ENCODE measurements at regions not wholly inside any gene's neighbourhood (a gene's known extent, or its start where the extent isn't known, plus 50 kb on each side); places are given as distances from the start of the nearest gene placed in this dataset.

GRCh38 chr5:143498821-143499220 is 95.3 kb upstream of the NR3C1 start:
- Histone ChIP-seq H3K36me3 (no peaks in the 10 kb centered on the region), H3K4me3 (no peak overlapping the region), H3K27me3 (no peaks in the 10 kb centered on the region), H3K9me3 (no peaks in the 10 kb centered on the region), H3K27ac (no peak overlapping the region), H3K4me1 (peaks cover 0 to 8% of the 10 kb centered on the region in 2 donors)
- no peak for DNase-seq (ENCODE audit: low spot score in 2 of 2)
- TF ChIP-seq CTCF (IDR thresholded peaks at IDR 0.05): no peak
- intact Hi-C loops (cut with DNase I): no loop called here

- intact Hi-C loops (cut with DNase I): no loop called here
- Histone ChIP-seq H3K27ac (no peak overlapping the region), H3K9me3 (no peaks in the 10 kb centered on the region), H3K27me3 (no peaks in the 10 kb centered on the region), H3K36me3 (no peaks in the 10 kb centered on the region), H3K4me3 (no peak overlapping the region), H3K4me1 (peaks cover 0 to 8% of the 10 kb centered on the region in 2 donors)
- no peak for DNase-seq (ENCODE audit: low spot score in 2 of 2)
- no peak for TF ChIP-seq CTCF (IDR thresholded peaks at IDR 0.05)
These were observed 94.3 kb upstream of the NR3C1 start for GRCh38 chr5:143497749-143498148.

- Histone ChIP-seq H3K4me1 (peaks cover 0 to 8% of the 10 kb centered on the region in 2 donors), H3K27me3 (no peaks in the 10 kb centered on the region), H3K36me3 (no peaks in the 10 kb centered on the region), H3K27ac (no peak overlapping the region), H3K4me3 (no peak overlapping the region), H3K9me3 (no peaks in the 10 kb centered on the region)
- intact Hi-C loops (cut with DNase I): no loop called here
- DNase-seq (ENCODE audit: low spot score in 2 of 2): no peak
- no peak for TF ChIP-seq CTCF (IDR thresholded peaks at IDR 0.05)
These were observed 93.5 kb upstream of the NR3C1 start for GRCh38 chr5:143496943-143497342.

- Histone ChIP-seq H3K9me3 (no peaks in the 10 kb centered on the region), H3K27ac (no peak overlapping the region), H3K4me1 (peaks cover 0 to 8% of the 10 kb centered on the region in 2 donors), H3K36me3 (no peaks in the 10 kb centered on the region), H3K4me3 (no peak overlapping the region), H3K27me3 (no peaks in the 10 kb centered on the region)
- DNase-seq (ENCODE audit: low spot score in 2 of 2): no peak
- TF ChIP-seq CTCF (IDR thresholded peaks at IDR 0.05): no peak
- intact Hi-C loops (cut with DNase I): no loop called here
These were observed 92.4 kb upstream of the NR3C1 start for GRCh38 chr5:143495821-143496275.

- intact Hi-C loops (cut with DNase I): no loop called here
- no peak overlapping the region for H3K4me3 ChIP-seq
- no peak for TF ChIP-seq CTCF (IDR thresholded peaks at IDR 0.05)
- no peak for DNase-seq (ENCODE audit: low spot score in 2 of 2)
- peaks cover 0 to 8% of the 10 kb centered on the region in 2 donors for H3K4me1 ChIP-seq
- no peaks in the 10 kb centered on the region for H3K27me3 ChIP-seq
- H3K36me3 ChIP-seq: no peaks in the 10 kb centered on the region
- no peak overlapping the region for H3K27ac ChIP-seq
- H3K9me3 ChIP-seq: no peaks in the 10 kb centered on the region
These were observed 91.6 kb upstream of the NR3C1 start for GRCh38 chr5:143495110-143495509.

- Histone ChIP-seq H3K36me3 (no peaks in the 10 kb centered on the region), H3K27me3 (no peaks in the 10 kb centered on the region), H3K27ac (no peak overlapping the region), H3K4me3 (no peak overlapping the region), H3K4me1 (peaks cover 0 to 8% of the 10 kb centered on the region in 2 donors), H3K9me3 (no peaks in the 10 kb centered on the region)
- no peak for TF ChIP-seq CTCF (IDR thresholded peaks at IDR 0.05)
- DNase-seq (ENCODE audit: low spot score in 2 of 2): no peak
- intact Hi-C loops (cut with DNase I): no loop called here
These were observed 91.1 kb upstream of the NR3C1 start for GRCh38 chr5:143494595-143494994.

All from ascending aorta (tissue), 2 donors.